AG10803 (cell line): ENCODE measurements at regions not wholly inside any gene's neighbourhood (a gene's known extent, or its start where the extent isn't known, plus 50 kb on each side); places are given as distances from the start of the nearest gene placed in this dataset.

Experiments
- DNase-seq: peaks from one replicate; pipeline ENCODE4 v3.0.0; 2010; ENCODE audit warnings: low read depth
- H3K4me3 ChIP-seq: 2 replicates; pipeline ENCODE4 v1.5.1; 2011; ENCODE audit warnings: mild to moderate bottlenecking, low read length, control low read depth
- CTCF ChIP-seq: conservative IDR thresholded peaks from 2 replicates; pipeline ENCODE4 v1.5.1; 2011; ENCODE audit warnings: mild to moderate bottlenecking, low read length, control low read depth, inconsistent platforms

- no peak for TF ChIP-seq CTCF
- H3K4me3 ChIP-seq = no peak overlapping the region
- no peak for DNase-seq
Measured at GRCh38 chr11:38491986-38492385, 1894.0 kb upstream of the RAG2 start.

- no peak overlapping the region for H3K4me3 ChIP-seq
- no peak for DNase-seq
- no peak for TF ChIP-seq CTCF
Measured at GRCh38 chr11:38481391-38481790, 1883.4 kb upstream of the RAG2 start.

GRCh38 chr11:38476808-38477575, 1879.0 kb upstream of the RAG2 start:
- no peak for DNase-seq
- H3K4me3 ChIP-seq = no peak overlapping the region
- TF ChIP-seq CTCF = no peak

GRCh38 chr11:38461751-38462150, 1863.7 kb upstream of the RAG2 start:
- H3K4me3 ChIP-seq = no peak overlapping the region
- no peak for DNase-seq
- no peak for TF ChIP-seq CTCF

- TF ChIP-seq CTCF = no peak
- H3K4me3 ChIP-seq = no peak overlapping the region
- no peak for DNase-seq
Measured at GRCh38 chr11:38460896-38461295, 1862.9 kb upstream of the RAG2 start.

GRCh38 chr11:38460429-38460828, 1862.4 kb upstream of the RAG2 start:
- no peak overlapping the region for H3K4me3 ChIP-seq
- DNase-seq = no peak
- no peak for TF ChIP-seq CTCF

GRCh38 chr11:38456371-38456770, 1858.3 kb upstream of the RAG2 start:
- no peak overlapping the region for H3K4me3 ChIP-seq
- no peak for TF ChIP-seq CTCF
- no peak for DNase-seq
